HG03565 (cell line): ENCODE measurements at regions not wholly inside any gene's neighbourhood (a gene's known extent, or its start where the extent isn't known, plus 50 kb on each side); places are given as distances from the start of the nearest gene placed in this dataset.

ENCODE experiments used
- ATAC-seq: cut with Tn5 transposase; IDR thresholded peaks from one replicate; pipeline ENCODE4 v1.9.1; 2021; ENCODE audit warnings: mild to moderate bottlenecking, moderate library complexity; ENCODE audit not compliant: unreplicated experiment

GRCh38 chrX:45714866-45715265 lies 514.2 kb upstream of the DIPK2B start:
- ATAC-seq: peak; percentile 31

- no peak for ATAC-seq
Observed at GRCh38 chrX:45712067-45712466, 511.4 kb upstream of the DIPK2B start.

GRCh38 chrX:45711231-45711630 lies 510.6 kb upstream of the DIPK2B start:
- ATAC-seq: no peak

- peak; percentile 79 for ATAC-seq
Observed at GRCh38 chrX:45710081-45710801, 509.6 kb upstream of the DIPK2B start.

- no peak for ATAC-seq
Observed at GRCh38 chrX:45709381-45709780, 508.7 kb upstream of the DIPK2B start.

- ATAC-seq: no peak
Observed at GRCh38 chrX:45699158-45699557, 498.5 kb upstream of the DIPK2B start.

DNA sequence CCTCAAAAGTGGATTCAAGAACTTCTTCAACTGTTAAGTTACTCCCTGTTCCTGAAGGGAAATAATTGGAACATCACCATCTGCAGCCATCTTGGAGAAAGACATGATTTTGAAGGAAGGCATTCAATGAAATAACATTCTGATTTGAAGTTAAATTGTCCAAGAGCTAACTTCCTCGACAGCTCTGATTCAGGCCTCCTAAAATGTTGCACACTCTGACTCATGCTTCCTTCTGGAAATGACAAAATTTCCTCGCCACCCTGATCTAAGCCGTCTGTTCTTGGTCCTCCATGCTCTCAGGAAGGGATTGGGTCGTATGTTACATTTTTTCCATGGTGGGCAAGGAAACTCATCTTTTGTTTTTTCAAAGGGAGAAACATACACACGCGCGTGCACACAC lies 496.9 kb upstream of the DIPK2B start:
- ATAC-seq: no peak

DNA sequence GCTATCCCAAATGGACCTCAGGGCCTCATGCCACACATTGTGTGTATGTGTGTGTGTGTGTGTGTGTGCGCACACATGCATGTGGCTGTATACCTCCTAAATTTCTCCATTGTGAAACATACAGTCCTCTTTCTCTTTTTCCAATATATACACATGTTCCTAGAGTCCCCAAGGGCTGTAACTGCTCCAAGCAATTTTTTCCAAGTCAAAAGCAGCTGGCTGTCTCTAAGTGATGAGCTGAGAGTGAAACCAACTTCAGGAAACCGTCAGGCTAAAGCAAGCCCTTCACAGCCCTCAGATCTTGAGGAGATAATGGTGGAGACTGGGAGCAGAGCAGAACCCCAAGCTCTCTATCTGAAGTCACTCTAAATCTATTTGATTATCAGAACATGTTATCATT lies 496.1 kb upstream of the DIPK2B start:
- ATAC-seq: no peak

DNA sequence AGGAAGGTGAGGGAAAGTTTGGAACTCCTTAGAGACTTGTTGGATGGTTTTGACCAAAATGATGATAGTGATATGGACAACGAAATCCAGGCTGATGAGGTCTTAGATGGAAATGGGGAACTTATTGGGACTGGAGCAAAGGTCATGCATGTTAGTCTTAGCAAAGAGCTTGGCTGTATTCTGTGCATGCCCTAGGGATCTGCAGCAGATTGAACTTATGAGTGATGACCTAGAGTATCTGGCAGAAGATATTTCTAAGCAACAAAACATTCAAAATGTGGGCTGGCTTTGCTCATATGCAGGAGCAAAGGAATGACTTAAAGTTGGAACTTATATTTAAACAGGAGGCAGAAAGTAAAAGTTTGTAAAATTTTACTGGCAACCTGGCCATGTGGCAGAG lies 489.3 kb upstream of the DIPK2B start:
- ATAC-seq: no peak

- no peak for ATAC-seq
Observed at GRCh38 chrX:45683914-45684313, 483.2 kb upstream of the DIPK2B start.

- no peak for ATAC-seq
Observed at GRCh38 chrX:45681891-45682290, 481.2 kb upstream of the DIPK2B start.

DNA sequence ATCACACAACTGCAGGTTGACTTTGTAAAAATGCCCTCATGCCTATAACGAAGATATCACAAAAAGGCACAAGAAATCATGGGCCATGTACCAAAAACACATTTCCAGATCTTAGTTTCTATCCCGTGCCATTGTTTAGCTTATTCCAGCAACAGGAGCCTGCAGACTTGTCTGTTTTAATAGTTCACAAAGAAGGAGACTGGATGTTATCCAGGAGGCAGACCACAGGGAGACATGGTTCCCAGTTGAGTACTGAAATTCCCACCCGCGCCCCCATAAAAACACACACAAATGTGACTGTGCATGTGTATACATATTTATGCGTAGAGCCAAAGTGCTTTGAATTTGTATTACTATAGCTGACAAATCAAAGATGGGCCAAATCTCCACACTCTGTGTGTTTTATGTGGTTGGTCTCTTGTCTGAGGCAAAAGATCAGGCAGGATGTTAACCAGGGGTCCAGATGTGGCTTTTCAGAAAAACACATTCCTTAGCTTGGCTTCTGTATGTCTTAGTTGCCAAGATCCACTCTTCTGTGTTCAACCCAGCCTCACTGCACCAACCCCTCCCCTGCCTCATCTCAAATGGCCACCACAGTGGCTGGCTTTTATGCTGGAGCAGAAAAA lies 469.2 kb upstream of the DIPK2B start:
- ATAC-seq: no peak

- ATAC-seq: no peak
Observed at GRCh38 chrX:45668686-45669443, 468.2 kb upstream of the DIPK2B start.

- ATAC-seq: no peak
Observed at GRCh38 chrX:45667666-45668065, 467.0 kb upstream of the DIPK2B start.

GRCh38 chrX:45664727-45665290 lies 464.1 kb upstream of the DIPK2B start:
- ATAC-seq: no peak

DNA sequence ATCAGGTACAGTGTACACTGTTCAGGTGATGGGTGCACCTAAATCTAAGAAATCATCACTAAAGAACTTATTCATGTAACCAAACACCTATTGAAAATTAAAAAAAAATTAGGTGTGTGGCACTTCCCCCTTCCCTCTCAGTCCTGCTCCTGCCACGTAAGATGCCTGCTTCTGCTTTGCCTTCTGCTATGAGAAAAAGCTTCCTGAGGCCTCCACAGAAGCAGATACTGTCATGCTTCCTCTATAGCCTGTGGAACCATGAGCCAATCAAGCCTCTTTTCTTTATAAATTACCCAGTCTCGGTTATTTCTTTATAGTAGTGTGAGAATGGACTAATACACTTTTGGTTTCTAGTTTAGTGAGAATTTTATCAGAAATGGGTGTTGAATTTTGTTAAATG lies 459.8 kb upstream of the DIPK2B start:
- no peak for ATAC-seq

- no peak for ATAC-seq
Observed at GRCh38 chrX:45633419-45633818, 432.7 kb upstream of the DIPK2B start.

- no peak for ATAC-seq
Observed at GRCh38 chrX:45632506-45632905, 431.8 kb upstream of the DIPK2B start.

- no peak for ATAC-seq
Observed at GRCh38 chrX:45630078-45630477, 429.4 kb upstream of the DIPK2B start.

DNA sequence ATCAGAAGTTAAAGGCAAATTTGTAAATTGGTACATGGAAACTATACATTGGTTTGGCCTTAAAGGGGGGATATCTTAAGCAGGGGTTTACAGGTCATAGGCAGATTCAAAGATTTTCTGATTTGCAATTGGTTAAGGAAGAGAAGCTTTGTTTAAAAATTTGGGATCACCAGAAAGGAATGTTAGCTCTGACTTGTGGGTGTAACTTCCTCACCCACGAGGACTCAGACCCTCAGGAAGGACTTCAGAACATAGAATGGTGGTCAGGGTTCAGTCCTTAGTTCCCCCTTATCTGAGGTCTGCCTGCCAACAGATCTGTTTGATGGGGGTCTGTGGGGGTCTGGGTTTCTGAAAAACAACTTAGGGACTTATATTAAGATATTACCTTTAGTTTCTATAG lies 427.4 kb upstream of the DIPK2B start:
- ATAC-seq: no peak

- no peak for ATAC-seq
Observed at GRCh38 chrX:45623266-45623665, 422.6 kb upstream of the DIPK2B start.

DNA sequence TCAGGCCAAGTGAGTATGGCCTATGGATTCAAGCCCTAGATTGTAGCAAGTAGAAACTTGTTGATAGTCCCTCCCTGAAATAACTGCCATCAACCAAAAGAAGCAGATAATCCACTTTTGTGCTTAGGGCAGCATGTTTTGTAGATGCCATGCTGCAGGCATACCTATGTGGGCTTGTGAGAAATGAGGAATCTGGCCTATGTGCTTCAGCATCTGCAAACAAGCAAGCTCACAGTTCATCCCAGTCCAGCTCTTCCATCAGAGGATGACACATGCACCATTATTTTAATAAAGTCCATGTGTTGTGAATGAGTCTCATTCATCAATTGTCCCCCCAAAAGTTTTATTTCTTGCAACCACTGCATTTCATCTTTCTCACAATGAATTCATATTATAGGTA lies 421.9 kb upstream of the DIPK2B start:
- no peak for ATAC-seq
